C4-2B (cell line): ENCODE measurements at regions not wholly inside any gene's neighbourhood (a gene's known extent, or its start where the extent isn't known, plus 50 kb on each side); places are given as distances from the start of the nearest gene placed in this dataset.

Experiments used
- ZFX ChIP-seq: fragments of 450-650 bp; IDR thresholded peaks from 2 replicates; pipeline ENCODE4 v1.6.1; 2017
- TF ChIP-seq, protein P1 (sequence below): fragments of 450-650 bp; conservative IDR thresholded peaks from 2 replicates; pipeline ENCODE4 v1.5.1; 2017; ENCODE audit warnings: mild to moderate bottlenecking

DNA sequence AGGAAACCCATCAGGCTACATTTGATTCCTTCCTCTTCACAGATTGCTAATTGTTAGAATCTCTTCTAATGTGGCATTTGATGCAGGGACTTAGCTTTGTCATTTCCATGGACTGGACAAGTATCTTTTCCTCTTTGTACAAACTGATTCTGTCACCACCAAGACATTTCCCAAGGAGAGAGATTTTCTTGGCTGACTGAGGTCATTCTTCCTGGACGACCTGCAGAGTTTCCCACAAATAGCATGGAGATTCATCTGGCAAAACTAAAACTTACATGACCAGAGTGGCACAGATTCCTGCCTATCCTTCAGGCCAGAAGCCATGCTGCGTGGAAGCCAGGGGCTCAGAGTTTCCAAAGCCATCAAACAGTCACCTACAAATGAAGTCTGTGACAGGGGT is 269.2 kb upstream of the LRTM1 start:
- TF ChIP-seq, protein P1, sequence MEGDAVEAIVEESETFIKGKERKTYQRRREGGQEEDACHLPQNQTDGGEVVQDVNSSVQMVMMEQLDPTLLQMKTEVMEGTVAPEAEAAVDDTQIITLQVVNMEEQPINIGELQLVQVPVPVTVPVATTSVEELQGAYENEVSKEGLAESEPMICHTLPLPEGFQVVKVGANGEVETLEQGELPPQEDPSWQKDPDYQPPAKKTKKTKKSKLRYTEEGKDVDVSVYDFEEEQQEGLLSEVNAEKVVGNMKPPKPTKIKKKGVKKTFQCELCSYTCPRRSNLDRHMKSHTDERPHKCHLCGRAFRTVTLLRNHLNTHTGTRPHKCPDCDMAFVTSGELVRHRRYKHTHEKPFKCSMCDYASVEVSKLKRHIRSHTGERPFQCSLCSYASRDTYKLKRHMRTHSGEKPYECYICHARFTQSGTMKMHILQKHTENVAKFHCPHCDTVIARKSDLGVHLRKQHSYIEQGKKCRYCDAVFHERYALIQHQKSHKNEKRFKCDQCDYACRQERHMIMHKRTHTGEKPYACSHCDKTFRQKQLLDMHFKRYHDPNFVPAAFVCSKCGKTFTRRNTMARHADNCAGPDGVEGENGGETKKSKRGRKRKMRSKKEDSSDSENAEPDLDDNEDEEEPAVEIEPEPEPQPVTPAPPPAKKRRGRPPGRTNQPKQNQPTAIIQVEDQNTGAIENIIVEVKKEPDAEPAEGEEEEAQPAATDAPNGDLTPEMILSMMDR, result no peak
- TF ChIP-seq ZFX, result no peak
